PC-9 (cell line): ENCODE measurements at regions not wholly inside any gene's neighbourhood (a gene's known extent, or its start where the extent isn't known, plus 50 kb on each side); places are given as distances from the start of the nearest gene placed in this dataset.
"Not testable (repeated sequence)": the region's sequence is repeated elsewhere in the genome, so short reads cannot be mapped to it uniquely, and the experiment has no call there.

ENCODE experiments used
- BruUV-seq: library from RNA; stranded (reverse); fragments of 400-500 nt; replicated peaks from 2 replicates; lab custom pipeline; 2021; lab: Mats Ljungman, UMichigan
- CTCF ChIA-PET: fragments of 300-600 bp; sonication (Branson Sonifier 250); formaldehyde crosslinking; loops from one replicate; lab custom pipeline; 2022; ENCODE audit warnings: antibody characterized with exemption; lab: Charles Lee
- POLR2A ChIA-PET: fragments of 300-600 bp; sonication (Branson Sonifier 250); formaldehyde crosslinking; loops from one replicate; lab custom pipeline; 2022; ENCODE audit warnings: antibody characterized with exemption; ENCODE audit not compliant: unreplicated experiment; lab: Charles Lee
- DNase-seq, 2 experiments: peaks; one replicate each; pipeline versions ENCODE4 v3.0.0 to v3.0.0-alpha.2; 2015 to 2022; ENCODE audit warnings: mixed read lengths in 1 of 2
- H2AFZ ChIP-seq: fragments of 200-600 bp; sonication (generic); 2 replicates; pipeline ENCODE4 v1.8.1; 2017; ENCODE audit warnings: antibody characterized with exemption
- H3F3A ChIP-seq: fragments of 200-600 bp; sonication (generic); 2 replicates; pipeline ENCODE4 v1.8.1; 2017; ENCODE audit warnings: antibody characterized with exemption, mild to moderate bottlenecking, low read depth; ENCODE audit not compliant: insufficient read depth
- H3K27ac ChIP-seq: fragments of 200-600 bp; sonication (generic); 2 replicates; pipeline ENCODE4 v1.6.1; 2016; ENCODE audit warnings: mixed run types
- H3K27me3 ChIP-seq: fragments of 200-600 bp; sonication (generic); 2 replicates; pipeline ENCODE4 v1.6.1; 2016; ENCODE audit warnings: low read depth, mixed run types; ENCODE audit not compliant: insufficient read depth
- H3K36me3 ChIP-seq: fragments of 200-600 bp; sonication (generic); 2 replicates; pipeline ENCODE4 v1.6.1; 2016; ENCODE audit warnings: low read depth, mixed run types
- H3K4me1 ChIP-seq: fragments of 200-600 bp; sonication (generic); replicated peaks from 2 replicates; pipeline ENCODE4 v1.6.1; 2016; ENCODE audit warnings: mixed run types; ENCODE audit not compliant: insufficient read depth
- H3K4me2 ChIP-seq: fragments of 200-600 bp; sonication (generic); 2 replicates; pipeline ENCODE4 v1.6.1; 2017; ENCODE audit warnings: mixed run types
- H3K4me3 ChIP-seq: fragments of 200-600 bp; sonication (generic); 2 replicates; pipeline ENCODE4 v1.6.1; 2016; ENCODE audit warnings: mixed run types
- H3K79me2 ChIP-seq: fragments of 200-600 bp; sonication (generic); 2 replicates; pipeline ENCODE4 v1.6.1; 2017; ENCODE audit warnings: low read depth, mixed run types
- H3K9me2 ChIP-seq: fragments of 200-600 bp; sonication (generic); 2 replicates; pipeline ENCODE4 v1.8.1; 2017; ENCODE audit warnings: mild to moderate bottlenecking; ENCODE audit not compliant: insufficient read depth
- H3K9me3 ChIP-seq: fragments of 200-600 bp; sonication (generic); 2 replicates; pipeline ENCODE4 v1.8.1; 2016; ENCODE audit warnings: low read depth; ENCODE audit not compliant: insufficient read depth
- H4K20me1 ChIP-seq: fragments of 200-600 bp; sonication (generic); 2 replicates; pipeline ENCODE4 v1.8.1; 2017; ENCODE audit not compliant: insufficient read depth
- CTCF ChIP-seq: fragments of 200-600 bp; sonication (generic); conservative IDR thresholded peaks from 2 replicates; pipeline ENCODE4 v1.6.1; 2017; ENCODE audit warnings: mixed run types, antibody characterized with exemption, mild to moderate bottlenecking, moderate library complexity
- EZH2 ChIP-seq: fragments of 200-600 bp; sonication (generic); IDR thresholded peaks from 2 replicates; pipeline ENCODE4 v1.8.0; 2017; ENCODE audit warnings: antibody characterized with exemption, low read depth
- intact Hi-C: fragments of 100-400 bp; cut with micrococcal nuclease; formaldehyde crosslinking; loops from one replicate; pipeline ENCODE4 v1.10.0; 2022; ENCODE audit not compliant: unreplicated experiment

- ChIA-PET CTCF (no interaction called here), POLR2A (no interaction called here)
- Histone ChIP-seq H3K4me3 (no peak overlapping the region), H4K20me1 (no peaks in the 10 kb centered on the region), H3K27ac (no peak overlapping the region), H3K36me3 (no peaks in the 10 kb centered on the region), H2AFZ (no peak overlapping the region), H3K9me2 (no peaks in the 10 kb centered on the region), H3K4me2 (no peak overlapping the region), H3K9me3 (no peaks in the 10 kb centered on the region), H3F3A (no peaks in the 10 kb centered on the region), H3K4me1 (0 out of 2 replicates have a peak, but pooled peaks cover 7% of the 10 kb centered on the region), H3K79me2 (no peaks in the 10 kb centered on the region), H3K27me3 (no peaks in the 10 kb centered on the region)
- intact Hi-C loops = no loop called here
- no peak for TF ChIP-seq CTCF
- TF ChIP-seq EZH2 = no peak
- BruUV-seq = no TSS peak
- DNase-seq = no peak
Measured at GRCh38 chr2:185980944-185981343, 242.3 kb downstream of the FSIP2 start.

- Histone ChIP-seq H3K4me3 (no peak overlapping the region), H4K20me1 (no peaks in the 10 kb centered on the region), H3K36me3 (no peaks in the 10 kb centered on the region), H3K9me2 (no peaks in the 10 kb centered on the region), H2AFZ (no peak overlapping the region), H3K9me3 (no peaks in the 10 kb centered on the region), H3K27ac (no peak overlapping the region), H3K79me2 (no peaks in the 10 kb centered on the region), H3F3A (no peaks in the 10 kb centered on the region), H3K4me1 (0 out of 2 replicates have a peak, but pooled peaks cover 4% of the 10 kb centered on the region), H3K4me2 (no peak overlapping the region), H3K27me3 (no peaks in the 10 kb centered on the region)
- intact Hi-C loops = no loop called here
- TF ChIP-seq CTCF (no peak), EZH2 (no peak)
- no peak for DNase-seq
- no TSS peak for BruUV-seq
- POLR2A ChIA-PET = no interaction called here
- CTCF ChIA-PET = no interaction called here
Measured at GRCh38 chr2:185984670-185985069, 246.1 kb downstream of the FSIP2 start.

GRCh38 chr2:185988907-185989306 lies 250.3 kb downstream of the FSIP2 start:
- H3K9me2 ChIP-seq, H3F3A ChIP-seq, H3K79me2 ChIP-seq, DNase-seq, H3K27ac ChIP-seq, intact Hi-C loops, H2AFZ ChIP-seq, H3K27me3 ChIP-seq, CTCF ChIA-PET, H3K36me3 ChIP-seq, POLR2A ChIA-PET, H3K4me2 ChIP-seq, H3K9me3 ChIP-seq, H3K4me3 ChIP-seq, H3K4me1 ChIP-seq, H4K20me1 ChIP-seq, BruUV-seq: not testable (repeated sequence)

- ChIA-PET POLR2A (no interaction called here), CTCF (no interaction called here)
- Histone ChIP-seq H3K79me2 (no peaks in the 10 kb centered on the region), H3K27ac (no peak overlapping the region), H3K4me2 (no peak overlapping the region), H3K27me3 (no peaks in the 10 kb centered on the region), H3K9me3 (no peaks in the 10 kb centered on the region), H3K4me1 (no peaks in the 10 kb centered on the region), H3K4me3 (no peak overlapping the region), H4K20me1 (no peaks in the 10 kb centered on the region), H3K9me2 (no peaks in the 10 kb centered on the region), H2AFZ (no peak overlapping the region), H3F3A (no peaks in the 10 kb centered on the region), H3K36me3 (no peaks in the 10 kb centered on the region)
- no peak for TF ChIP-seq EZH2
- TF ChIP-seq CTCF = no peak
- intact Hi-C loops = no loop called here
- no peak for DNase-seq
- no TSS peak for BruUV-seq
Measured at GRCh38 chr2:185990861-185991525, 252.4 kb downstream of the FSIP2 start.
